Hematopoietic multipotent progenitor cell treated with erythropoietin and hydrocortisone succinate and interleukin-3 and kit ligand, for 8 days (in vitro differentiated cells): ENCODE measurements at regions not wholly inside any gene's neighbourhood (a gene's known extent, or its start where the extent isn't known, plus 50 kb on each side); places are given as distances from the start of the nearest gene placed in this dataset.

Source experiments
- DNase-seq: peaks from one replicate; pipeline ENCODE4 v3.0.0-alpha.2; 2015

DNA sequence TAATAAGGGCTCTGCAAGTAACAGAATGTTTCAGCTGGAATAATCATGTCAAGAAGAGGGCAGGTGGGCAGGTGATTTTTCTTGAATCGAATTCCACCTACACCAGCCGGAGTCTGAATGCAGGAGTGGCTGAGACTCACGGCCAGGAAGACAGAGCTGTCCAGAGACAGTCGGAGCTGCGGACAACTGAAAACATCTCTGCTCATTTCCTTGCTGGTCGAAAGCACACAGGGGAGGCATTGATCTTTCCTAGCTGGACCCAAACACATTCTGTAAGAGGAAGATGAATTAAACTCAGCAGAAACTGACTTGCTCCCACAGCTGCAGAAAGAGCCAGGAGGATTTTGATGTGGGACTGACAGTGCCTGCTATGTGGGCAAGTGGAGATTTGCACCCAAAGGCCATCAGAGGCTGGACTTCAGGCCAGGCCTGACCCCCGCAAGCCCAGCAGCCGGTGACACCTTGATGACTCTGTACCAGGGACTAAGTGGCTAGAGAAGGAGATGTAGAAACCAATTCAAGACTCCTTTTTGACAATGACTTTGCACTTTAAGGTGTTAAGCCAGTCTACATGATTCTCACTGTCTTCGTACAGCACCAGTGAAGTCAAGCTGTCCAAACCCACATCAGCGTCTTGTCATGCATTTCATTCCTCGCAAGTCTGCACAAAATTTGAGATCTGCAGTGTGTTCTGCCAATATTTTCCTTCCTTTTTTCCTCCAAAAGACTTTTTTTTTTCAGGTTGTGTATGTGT, 169.4 kb downstream of the TEX36 start:
- no peak for DNase-seq

- DNase-seq = no peak
These were observed 172.0 kb downstream of the TEX36 start for GRCh38 chr10:125510998-125511397.

DNA sequence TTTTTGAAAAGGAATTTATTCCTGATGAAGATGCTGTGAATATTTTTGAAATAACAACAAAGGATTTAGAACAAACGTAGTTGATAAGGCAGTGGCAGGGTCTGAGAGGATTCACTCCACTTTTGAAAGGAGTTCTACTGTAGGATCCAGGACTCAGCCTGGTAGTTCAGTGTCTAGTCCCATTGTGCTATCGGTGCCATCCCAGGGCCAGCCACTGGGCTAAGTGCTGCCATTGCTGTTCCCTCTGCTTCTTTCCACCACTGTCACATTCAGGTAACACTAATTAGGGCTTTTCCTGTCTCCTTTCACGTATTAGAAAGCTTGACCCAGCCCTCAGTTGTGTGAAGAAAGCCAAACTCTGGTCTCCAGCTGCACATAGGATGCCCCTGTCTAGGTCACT, 177.3 kb downstream of the TEX36 start:
- DNase-seq = no peak

DNA sequence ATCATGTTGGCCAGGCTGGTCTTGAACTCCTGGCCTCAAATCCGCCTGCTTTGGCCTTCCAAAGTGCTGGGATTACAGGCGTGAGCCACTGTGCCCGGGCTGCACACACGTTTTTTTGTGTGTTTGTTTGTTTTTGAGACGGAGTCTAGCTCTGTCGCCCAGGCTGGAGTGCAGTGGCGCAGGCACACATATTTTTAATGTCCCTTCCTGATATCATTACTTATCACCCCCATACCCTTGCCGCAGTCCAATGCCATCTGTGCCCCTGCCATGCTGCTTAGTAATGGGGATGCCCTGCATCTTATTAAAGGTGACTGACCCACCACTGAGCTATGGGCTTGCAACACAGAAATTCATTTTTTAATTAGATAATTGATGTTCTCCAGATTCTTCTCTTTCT, 180.7 kb downstream of the TEX36 start:
- no peak for DNase-seq

DNA sequence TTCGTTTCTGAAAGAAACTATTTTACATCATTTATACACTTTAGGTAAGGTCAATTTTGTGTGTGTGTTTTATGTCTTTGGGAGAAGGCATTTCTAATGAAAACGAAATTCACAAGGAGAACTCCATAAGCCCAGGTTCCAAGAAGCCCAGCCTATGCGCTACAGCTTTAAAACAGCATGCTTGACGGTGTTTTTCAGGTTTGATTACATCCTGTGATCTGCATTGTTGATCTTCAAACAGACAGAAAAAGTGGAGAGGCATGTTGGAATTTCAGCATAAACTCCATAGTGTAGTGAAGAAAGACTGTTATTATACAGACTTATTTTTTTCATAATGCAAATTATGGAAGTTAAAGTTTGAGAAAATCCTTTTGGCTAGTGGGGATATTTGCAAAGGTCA, 187.6 kb downstream of the TEX36 start:
- no peak for DNase-seq

- DNase-seq = no peak
These were observed 188.2 kb downstream of the TEX36 start for GRCh38 chr10:125494651-125495239.

DNA sequence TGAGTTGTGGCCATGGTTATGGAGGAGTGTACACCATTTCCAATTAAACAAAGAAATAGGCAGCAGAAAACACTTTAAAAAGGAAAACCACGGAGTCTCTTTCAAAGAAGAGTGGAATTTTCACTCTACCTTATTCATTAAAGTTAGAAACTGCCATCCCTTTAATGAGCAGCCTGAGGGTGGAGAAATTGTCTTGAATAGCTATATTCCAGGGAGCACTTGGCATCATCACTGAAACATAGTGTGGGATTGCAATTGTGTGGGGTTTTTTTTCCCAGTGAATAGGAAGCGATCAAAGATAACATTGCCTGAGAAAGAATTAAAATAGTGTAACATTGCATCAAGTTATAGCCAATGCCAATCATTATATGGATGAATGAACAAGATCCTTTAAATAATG, 191.6 kb downstream of the TEX36 start:
- DNase-seq = no peak

- no peak for DNase-seq
These were observed 193.2 kb downstream of the TEX36 start for GRCh38 chr10:125489731-125490130.

DNA sequence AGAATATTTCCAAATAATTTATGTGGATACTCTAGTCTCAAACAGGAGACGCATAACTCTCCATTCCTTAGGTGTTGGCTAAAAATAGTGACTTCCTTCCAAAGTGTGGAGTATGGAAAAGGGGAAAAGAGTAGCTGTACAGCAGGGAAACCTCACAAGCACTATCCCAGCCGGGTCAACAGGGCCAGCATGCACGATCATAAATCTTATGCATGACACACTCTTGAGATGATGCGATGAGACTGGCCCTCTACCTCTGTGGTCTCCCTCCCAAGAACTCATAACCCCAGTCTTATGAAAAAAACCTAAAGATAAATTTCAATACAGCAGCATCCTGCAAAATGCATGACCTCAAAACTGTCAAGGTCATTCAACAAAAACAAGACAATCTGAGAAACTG, 197.3 kb downstream of the TEX36 start:
- DNase-seq = no peak

- no peak for DNase-seq
These were observed 198.8 kb downstream of the TEX36 start for GRCh38 chr10:125484035-125484732.

DNA sequence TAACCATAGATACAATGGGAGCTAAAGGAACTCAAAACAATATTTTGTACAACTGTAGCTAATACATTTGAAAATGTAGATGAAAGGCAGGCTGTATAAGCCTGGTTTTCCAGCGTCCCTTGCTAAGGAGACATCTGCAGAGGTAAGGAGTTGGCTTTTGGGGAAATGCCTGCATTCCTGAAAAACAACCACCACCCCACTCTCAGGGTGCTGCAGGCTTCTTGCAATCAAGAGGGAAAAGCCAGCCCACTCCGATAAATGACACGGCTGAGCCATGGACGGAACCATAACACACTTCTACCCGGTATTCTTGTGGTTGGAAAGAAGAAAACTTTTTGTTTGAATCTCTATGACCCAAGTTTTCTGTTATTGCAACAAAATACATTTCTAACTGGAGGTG, 200.3 kb downstream of the TEX36 start:
- DNase-seq = no peak

DNA sequence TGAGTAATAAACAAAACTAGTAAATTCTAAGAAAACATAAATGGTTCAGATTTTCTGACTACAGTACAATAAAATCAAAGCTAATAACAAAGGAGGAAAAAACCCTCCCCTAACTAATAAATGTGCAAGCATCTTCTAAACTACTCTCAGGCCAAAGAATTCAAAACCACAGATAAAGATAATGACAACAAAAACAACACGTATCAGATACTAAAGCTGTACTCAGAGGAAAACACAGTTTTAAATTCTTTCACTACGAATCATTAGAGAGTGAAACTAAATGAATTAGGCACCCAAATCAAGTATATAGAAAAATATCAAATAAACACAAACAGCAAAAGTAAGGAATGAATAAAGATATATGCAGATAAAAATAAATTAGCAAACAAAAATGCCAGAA, 200.9 kb downstream of the TEX36 start:
- DNase-seq = no peak

- no peak for DNase-seq
These were observed 203.9 kb downstream of the TEX36 start for GRCh38 chr10:125479059-125479458.

DNA sequence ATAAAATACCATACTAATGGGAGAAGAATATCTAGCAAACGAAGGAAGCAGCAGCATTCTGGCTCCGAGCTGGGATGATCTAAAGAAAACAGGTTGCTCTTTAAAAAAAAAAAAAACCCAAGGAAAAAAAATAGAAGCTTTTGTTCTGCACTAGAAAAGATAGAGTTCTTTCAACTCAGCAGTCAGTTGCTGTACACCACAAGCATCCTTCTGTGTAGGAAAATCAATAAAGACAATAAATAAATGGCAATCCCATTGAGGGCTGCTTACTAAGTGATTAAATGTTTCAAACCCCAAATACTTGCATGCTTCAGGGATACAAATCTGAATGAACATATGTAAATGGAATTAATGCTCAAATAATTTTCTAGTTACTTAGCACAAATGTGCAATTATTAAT, 207.1 kb downstream of the TEX36 start:
- no peak for DNase-seq

GRCh38 chr10:125473143-125473793, 209.7 kb downstream of the TEX36 start:
- no peak for DNase-seq

- DNase-seq = no peak
These were observed 210.9 kb downstream of the TEX36 start for GRCh38 chr10:125472010-125472607.

DNA sequence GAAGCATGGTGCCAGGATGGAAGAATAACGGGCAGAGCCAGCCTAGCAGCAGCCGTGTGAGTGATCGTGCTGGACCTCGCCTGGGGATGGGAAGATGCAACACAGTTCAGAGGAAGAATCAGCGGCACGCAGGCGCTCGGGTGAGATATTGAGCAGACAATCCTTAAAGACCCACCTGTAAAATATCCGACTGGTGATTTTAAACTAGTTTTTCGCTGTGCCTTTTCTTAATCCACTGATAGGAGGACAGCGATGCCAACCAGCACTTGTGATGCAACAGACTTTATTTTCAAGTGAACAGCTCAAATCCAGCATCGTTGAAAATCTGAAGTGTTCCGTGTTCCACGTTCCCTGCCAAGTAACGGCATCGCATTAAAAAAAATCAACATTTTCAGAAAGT, 214.7 kb downstream of the TEX36 start:
- DNase-seq = no peak

GRCh38 chr10:125466685-125467084, 216.3 kb downstream of the TEX36 start:
- DNase-seq = no peak

DNA sequence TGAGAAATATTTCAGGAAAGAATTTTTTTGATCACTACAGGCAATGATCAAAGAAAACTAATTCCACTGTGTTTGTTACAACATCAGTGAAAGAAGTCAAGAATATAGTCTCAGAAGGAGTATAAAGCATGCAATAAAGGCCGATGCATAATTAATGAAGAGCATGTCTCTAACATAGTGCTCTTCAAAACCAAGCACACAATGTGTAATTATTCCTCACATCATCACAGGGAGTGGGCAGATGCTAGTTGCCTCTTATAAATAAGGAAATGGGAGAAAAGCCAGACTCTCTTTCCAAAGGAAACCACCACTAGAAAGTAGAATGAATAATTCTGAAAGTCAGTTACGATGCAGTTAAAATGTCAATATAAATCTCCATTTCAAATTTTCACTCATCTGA, 220.1 kb downstream of the TEX36 start:
- no peak for DNase-seq

- no peak for DNase-seq
These were observed 222.6 kb downstream of the TEX36 start for GRCh38 chr10:125460326-125460725.

DNA sequence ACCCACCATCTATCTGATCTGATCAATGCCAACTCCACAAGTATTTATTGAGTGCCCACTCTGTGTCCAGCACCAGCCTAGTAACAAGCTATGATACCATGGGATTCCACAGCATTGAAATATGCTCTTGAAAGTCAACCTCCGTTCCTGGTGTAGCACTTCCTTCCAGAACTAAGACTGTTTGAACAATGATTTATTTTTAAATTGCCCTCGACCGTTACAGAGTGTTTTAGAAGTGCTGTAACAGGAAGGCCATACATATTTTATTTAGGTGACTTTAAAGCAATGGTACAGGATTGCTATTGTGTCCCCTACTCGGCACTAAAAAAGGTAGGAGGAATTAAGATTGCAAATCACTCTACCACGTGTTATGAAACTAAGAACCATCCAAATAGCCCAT, 225.6 kb downstream of the TEX36 start:
- DNase-seq = no peak

DNA sequence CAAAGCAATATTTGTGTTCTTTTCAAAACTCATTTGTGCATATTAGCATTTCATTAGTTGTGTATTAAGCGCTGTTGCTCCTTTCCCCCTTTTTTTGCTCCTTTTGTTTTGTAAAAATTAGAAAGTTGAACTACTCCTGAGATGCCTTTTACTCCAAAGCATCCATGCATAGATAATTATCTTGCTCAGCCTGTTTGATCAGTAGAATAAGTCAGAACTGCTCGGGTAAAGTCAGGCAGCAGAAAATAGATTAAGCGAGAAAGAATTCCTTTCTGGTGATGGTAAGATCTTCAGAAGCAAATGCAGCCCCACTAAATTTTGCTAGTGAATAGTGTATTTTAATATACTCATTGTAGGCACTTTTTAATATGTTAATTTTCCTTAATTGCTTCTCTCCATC, 227.1 kb downstream of the TEX36 start:
- DNase-seq = no peak

DNA sequence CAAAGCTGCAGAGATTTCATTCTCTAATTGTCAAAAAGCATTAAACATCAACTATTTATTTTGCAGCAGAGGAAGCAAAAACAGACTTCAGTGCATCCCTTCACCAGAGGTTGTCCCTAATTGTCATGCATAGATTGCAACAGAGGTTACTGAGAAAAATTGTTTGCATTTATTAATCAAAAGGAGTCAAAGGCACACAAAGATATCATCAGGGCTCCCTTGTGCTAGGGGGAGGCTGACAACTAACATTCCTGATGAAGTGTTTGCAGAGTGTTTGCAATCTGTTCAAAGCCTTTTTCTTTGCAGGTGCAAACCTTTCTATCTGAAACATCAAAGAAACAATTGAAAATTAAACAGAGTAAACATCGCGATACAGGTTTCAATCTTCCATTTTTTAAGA, 227.5 kb downstream of the TEX36 start:
- DNase-seq = no peak
